Breast epithelium (tissue), 3 donors: ENCODE measurements at regions not wholly inside any gene's neighbourhood (a gene's known extent, or its start where the extent isn't known, plus 50 kb on each side); places are given as distances from the start of the nearest gene placed in this dataset.

Experiments used
- CTCF ChIP-seq, 3 donors: fragments of 450-650 bp; IDR thresholded peaks; one replicate each; pipeline ENCODE4 v1.5.1; 2016 to 2017; ENCODE audit warnings: antibody characterized with exemption in 3 of 3, mild to moderate bottlenecking in 3 of 3, moderate library complexity in 3 of 3
- POLR2A ChIP-seq: fragments of 450-650 bp; IDR thresholded peaks from one replicate; pipeline ENCODE4 v1.6.1; 2016; ENCODE audit warnings: antibody characterized with exemption, mild to moderate bottlenecking, moderate library complexity
- POLR2AphosphoS5 ChIP-seq, 3 donors: sonication (generic); formaldehyde crosslinking; IDR thresholded peaks; one replicate each; pipeline ENCODE4 v1.6.1; 2017; ENCODE audit warnings: antibody characterized with exemption in 3 of 3

DNA sequence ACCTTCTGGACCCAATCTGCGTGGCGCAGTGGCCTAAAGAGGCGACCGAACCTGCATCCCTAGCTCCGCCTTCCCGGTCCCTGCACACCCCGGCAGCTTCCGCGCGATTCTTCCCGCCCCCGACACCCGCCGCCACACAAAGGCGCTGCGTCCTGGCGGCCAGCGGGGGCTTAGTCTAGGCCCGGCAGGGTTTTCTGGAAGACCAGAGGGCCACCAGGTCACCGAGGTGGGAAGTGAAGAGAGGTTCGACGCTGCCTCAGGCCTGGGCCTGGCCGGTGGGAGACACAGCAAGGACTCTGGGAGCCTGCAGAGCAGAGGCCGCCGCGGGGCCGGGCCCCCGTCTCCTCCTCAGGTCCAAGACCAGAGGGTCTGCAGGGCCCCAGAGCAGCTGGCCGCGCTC is 154.9 kb downstream of the OR2B2 start:
- TF ChIP-seq CTCF (IDR thresholded peaks at IDR 0.05) (no peak), POLR2A (no peak), POLR2AphosphoS5 (IDR thresholded peaks at IDR 0.05) (no peak)
